GM12891 (cell line): ENCODE measurements at regions not wholly inside any gene's neighbourhood (a gene's known extent, or its start where the extent isn't known, plus 50 kb on each side); places are given as distances from the start of the nearest gene placed in this dataset.

Source experiments
- DNase-seq: peaks from one replicate; pipeline ENCODE4 v3.0.0; 2011; ENCODE audit warnings: low spot score; ENCODE audit not compliant: insufficient read length
- FAIRE-seq: peaks from 2 replicates; lab custom pipeline; 2011; peaks lifted over from hg19 to GRCh38; lab: Jason Lieb, UNC
- PAX5 ChIP-seq: IDR thresholded peaks from 2 replicates; pipeline ENCODE4 v1.6.1; 2011; ENCODE audit warnings: low read length, moderate library complexity, mild to moderate bottlenecking; ENCODE audit not compliant: insufficient read depth, severe bottlenecking
- POLR2A ChIP-seq: IDR thresholded peaks from 2 replicates; pipeline ENCODE4 v1.6.1; 2011; ENCODE audit warnings: low read depth, low read length, control low read depth
- POLR2AphosphoS5 ChIP-seq: IDR thresholded peaks from 2 replicates; pipeline ENCODE4 v1.6.1; 2011; ENCODE audit warnings: low read depth, low read length, control low read depth
- POU2F2 ChIP-seq: IDR thresholded peaks from 2 replicates; pipeline ENCODE4 v1.6.1; 2011; ENCODE audit warnings: low read depth, mild to moderate bottlenecking, control low read depth, low read length, moderate library complexity
- SPI1 ChIP-seq: IDR thresholded peaks from 2 replicates; pipeline ENCODE4 v1.6.1; 2011; ENCODE audit warnings: low read depth, low read length, control low read depth
- TAF1 ChIP-seq: IDR thresholded peaks from 2 replicates; pipeline ENCODE4 v1.6.1; 2011; ENCODE audit warnings: low read depth, low read length, control low read depth

GRCh38 chr11:130781931-130782330 lies 134.3 kb downstream of the SNX19 start:
- TF ChIP-seq POLR2AphosphoS5: no peak
- TF ChIP-seq SPI1: no peak
- no peak for TF ChIP-seq TAF1
- no peak for TF ChIP-seq POU2F2
- TF ChIP-seq PAX5: no peak
- TF ChIP-seq POLR2A: no peak

GRCh38 chr11:130782361-130783222 lies 133.7 kb downstream of the SNX19 start:
- TF ChIP-seq SPI1 (no peak), TAF1 (no peak), POLR2A (no peak), POLR2AphosphoS5 (no peak), POU2F2 (no peak), PAX5 (no peak)
- FAIRE-seq (no peak), DNase-seq (no peak)

More at GRCh38 chr11:130781931-130782330, 134.3 kb downstream of the SNX19 start:
- no peak for FAIRE-seq
- DNase-seq: no peak

- no peak for TF ChIP-seq POU2F2
- TF ChIP-seq POLR2A: no peak
- no peak for TF ChIP-seq TAF1
- no peak for TF ChIP-seq SPI1
- no peak for TF ChIP-seq PAX5
- no peak for TF ChIP-seq POLR2AphosphoS5
- DNase-seq (no peak), FAIRE-seq (no peak)
Observed at GRCh38 chr11:130783323-130783722, 133.0 kb downstream of the SNX19 start.

- TF ChIP-seq SPI1: no peak
- no peak for TF ChIP-seq POLR2A
- TF ChIP-seq TAF1: no peak
- no peak for TF ChIP-seq PAX5
- TF ChIP-seq POLR2AphosphoS5: no peak
- TF ChIP-seq POU2F2: no peak
- FAIRE-seq: no peak
- DNase-seq: no peak
Observed at GRCh38 chr11:130785380-130786116, 130.7 kb downstream of the SNX19 start.

- TF ChIP-seq PAX5: no peak
- TF ChIP-seq SPI1: no peak
- no peak for TF ChIP-seq POLR2AphosphoS5
- TF ChIP-seq TAF1: no peak
- TF ChIP-seq POLR2A: no peak
- TF ChIP-seq POU2F2: no peak
- FAIRE-seq: no peak
Observed at GRCh38 chr11:130786586-130786985, 129.7 kb downstream of the SNX19 start.

GRCh38 chr11:130787092-130787616 lies 129.1 kb downstream of the SNX19 start:
- no peak for FAIRE-seq
- no peak for TF ChIP-seq SPI1
- TF ChIP-seq POU2F2: no peak
- TF ChIP-seq TAF1: no peak
- TF ChIP-seq PAX5: no peak
- no peak for TF ChIP-seq POLR2A
- TF ChIP-seq POLR2AphosphoS5: no peak
- DNase-seq: no peak

More at GRCh38 chr11:130786586-130786985, 129.7 kb downstream of the SNX19 start:
- DNase-seq: no peak

- TF ChIP-seq SPI1: no peak
- no peak for TF ChIP-seq TAF1
- no peak for TF ChIP-seq POLR2AphosphoS5
- no peak for TF ChIP-seq POU2F2
- no peak for TF ChIP-seq PAX5
- no peak for TF ChIP-seq POLR2A
- no peak for FAIRE-seq
- no peak for DNase-seq
Observed at GRCh38 chr11:130787973-130788570, 128.2 kb downstream of the SNX19 start.

- DNase-seq (no peak), FAIRE-seq (no peak)
Observed at GRCh38 chr11:130789056-130789640, 127.1 kb downstream of the SNX19 start.

More at GRCh38 chr11:130789056-130789640, 127.1 kb downstream of the SNX19 start:
- TF ChIP-seq SPI1: no peak
- TF ChIP-seq POLR2AphosphoS5: no peak
- TF ChIP-seq POLR2A: no peak
- TF ChIP-seq PAX5: no peak
- TF ChIP-seq POU2F2: no peak
- TF ChIP-seq TAF1: no peak
